NB4 (cell line): ENCODE measurements at regions not wholly inside any gene's neighbourhood (a gene's known extent, or its start where the extent isn't known, plus 50 kb on each side); places are given as distances from the start of the nearest gene placed in this dataset.

ENCODE experiments used
- MAX ChIP-seq: IDR thresholded peaks from 2 replicates; pipeline ENCODE4 v1.6.1; 2011; ENCODE audit warnings: low read depth, low read length
- MYC ChIP-seq: IDR thresholded peaks from 2 replicates; pipeline ENCODE4 v1.6.1; 2011; ENCODE audit warnings: low read depth, low read length
- POLR2A ChIP-seq: IDR thresholded peaks from 2 replicates; pipeline ENCODE4 v1.6.1; 2011; ENCODE audit warnings: mild to moderate bottlenecking; ENCODE audit not compliant: insufficient read length; ENCODE audit errors: extremely low read depth
- TF ChIP-seq, protein P1 (sequence below): IDR thresholded peaks from one replicate; pipeline ENCODE4 v1.5.1; 2012; ENCODE audit warnings: low read depth, low read length

- TF ChIP-seq, protein P1, sequence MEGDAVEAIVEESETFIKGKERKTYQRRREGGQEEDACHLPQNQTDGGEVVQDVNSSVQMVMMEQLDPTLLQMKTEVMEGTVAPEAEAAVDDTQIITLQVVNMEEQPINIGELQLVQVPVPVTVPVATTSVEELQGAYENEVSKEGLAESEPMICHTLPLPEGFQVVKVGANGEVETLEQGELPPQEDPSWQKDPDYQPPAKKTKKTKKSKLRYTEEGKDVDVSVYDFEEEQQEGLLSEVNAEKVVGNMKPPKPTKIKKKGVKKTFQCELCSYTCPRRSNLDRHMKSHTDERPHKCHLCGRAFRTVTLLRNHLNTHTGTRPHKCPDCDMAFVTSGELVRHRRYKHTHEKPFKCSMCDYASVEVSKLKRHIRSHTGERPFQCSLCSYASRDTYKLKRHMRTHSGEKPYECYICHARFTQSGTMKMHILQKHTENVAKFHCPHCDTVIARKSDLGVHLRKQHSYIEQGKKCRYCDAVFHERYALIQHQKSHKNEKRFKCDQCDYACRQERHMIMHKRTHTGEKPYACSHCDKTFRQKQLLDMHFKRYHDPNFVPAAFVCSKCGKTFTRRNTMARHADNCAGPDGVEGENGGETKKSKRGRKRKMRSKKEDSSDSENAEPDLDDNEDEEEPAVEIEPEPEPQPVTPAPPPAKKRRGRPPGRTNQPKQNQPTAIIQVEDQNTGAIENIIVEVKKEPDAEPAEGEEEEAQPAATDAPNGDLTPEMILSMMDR, result no peak
- TF ChIP-seq POLR2A (no peak), MYC (no peak), MAX (no peak)
Measured at GRCh38 chr5:73228052-73228451, 55.1 kb downstream of the TMEM174 start.
